Caco-2 (cell line): ENCODE measurements at regions not wholly inside any gene's neighbourhood (a gene's known extent, or its start where the extent isn't known, plus 50 kb on each side); places are given as distances from the start of the nearest gene placed in this dataset.

Source experiments
- BruUV-seq: library from RNA; stranded (reverse); fragments of 400-500 nt; replicated peaks from 2 replicates; lab custom pipeline; 2021; lab: Mats Ljungman, UMichigan
- CTCF ChIA-PET: fragments of 300-600 bp; sonication (Branson Sonifier 250); formaldehyde crosslinking; loops from one replicate; lab custom pipeline; 2022; ENCODE audit warnings: antibody characterized with exemption; lab: Charles Lee
- POLR2A ChIA-PET: fragments of 300-600 bp; sonication (Branson Sonifier 250); formaldehyde crosslinking; loops from one replicate; lab custom pipeline; 2022; ENCODE audit warnings: antibody characterized with exemption; lab: Charles Lee
- DNase-seq, 2 experiments: peaks; one replicate each; pipeline versions ENCODE4 v3.0.0 to v3.0.0-alpha.2; 2020 to 2022
- H3K27me3 ChIP-seq: replicated peaks from 2 replicates; pipeline ENCODE4 v1.6.0; 2011; ENCODE audit warnings: low read length; ENCODE audit not compliant: control insufficient read depth, insufficient read depth
- H3K36me3 ChIP-seq: 2 replicates; pipeline ENCODE4 v1.5.1; 2011; ENCODE audit warnings: low read length; ENCODE audit not compliant: control insufficient read depth, insufficient read depth
- H3K4me1 ChIP-seq: fragments of 250-450 bp; sonication (Bioruptor Pico); 2 replicates; pipeline ENCODE4 v1.5.1; 2020; ENCODE audit warnings: mild to moderate bottlenecking
- H3K4me3 ChIP-seq: 2 replicates; pipeline ENCODE4 v1.5.1; 2011; ENCODE audit warnings: low read depth, mild to moderate bottlenecking, control low read depth, low read length
- H3K9me3 ChIP-seq: fragments of 250-450 bp; sonication (Bioruptor Pico); 2 replicates; pipeline ENCODE4 v1.5.1; 2020; ENCODE audit warnings: mild to moderate bottlenecking, moderate library complexity
- H3K27ac Mint-ChIP-seq: one replicate; pipeline ENCODE4 v1.8.0; 2022; ENCODE audit warnings: mixed read lengths; ENCODE audit not compliant: unreplicated experiment
- H3K27me3 Mint-ChIP-seq: one replicate; pipeline ENCODE4 v1.8.0; 2022; ENCODE audit warnings: mixed read lengths; ENCODE audit not compliant: insufficient read depth, unreplicated experiment
- H3K36me3 Mint-ChIP-seq: one replicate; pipeline ENCODE4 v1.8.0; 2022; ENCODE audit warnings: mild to moderate bottlenecking, mixed read lengths; ENCODE audit not compliant: insufficient read depth, unreplicated experiment
- H3K4me1 Mint-ChIP-seq: one replicate; pipeline ENCODE4 v1.8.0; 2022; ENCODE audit warnings: low read depth, mixed read lengths; ENCODE audit not compliant: unreplicated experiment
- H3K4me3 Mint-ChIP-seq: one replicate; pipeline ENCODE4 v1.8.0; 2022; ENCODE audit warnings: mild to moderate bottlenecking, moderate library complexity, mixed read lengths; ENCODE audit not compliant: unreplicated experiment
- H3K9me3 Mint-ChIP-seq: one replicate; pipeline ENCODE4 v1.8.0; 2022; ENCODE audit warnings: mixed read lengths; ENCODE audit not compliant: unreplicated experiment
- intact Hi-C: fragments of 100-400 bp; cut with micrococcal nuclease; formaldehyde crosslinking; loops from one replicate; pipeline ENCODE4 v1.10.0; 2022; ENCODE audit not compliant: unreplicated experiment
- TF ChIP-seq, protein P1 (sequence below), 2 experiments: fragments of 200-600 bp in 1 of 2; IDR thresholded peaks; 1 replicate in 1 of 2; 2 replicates in 1 of 2; pipeline versions ENCODE4 v1.5.1 to v1.8.0; 2011 to 2022; ENCODE audit warnings: antibody characterized with exemption in 1 of 2, control low read depth in 1 of 2, inconsistent platforms in 1 of 2, low read depth in 1 of 2, low read length in 1 of 2, mild to moderate bottlenecking in 1 of 2, moderate library complexity in 1 of 2; ENCODE audit not compliant: insufficient read depth in 1 of 2, severe bottlenecking in 1 of 2, unreplicated experiment in 1 of 2

GRCh38 chr2:207338220-207338607, 172.5 kb upstream of the KLF7 start:
- Mint-ChIP-seq H3K27me3 (peaks cover 2% of the 10 kb centered on the region), H3K4me3 (no peak overlapping the region), H3K27ac (no peak overlapping the region), H3K4me1 (no peaks in the 10 kb centered on the region), H3K36me3 (no peaks in the 10 kb centered on the region), H3K9me3 (no peaks in the 10 kb centered on the region)
- Histone ChIP-seq H3K27me3 (no peaks in the 10 kb centered on the region; the same call in 1 of the 2 replicates), H3K4me3 (no peak overlapping the region), H3K9me3 (no peaks in the 10 kb centered on the region), H3K36me3 (no peaks in the 10 kb centered on the region), H3K4me1 (no peaks in the 10 kb centered on the region)
- POLR2A ChIA-PET, result no interaction called here
- intact Hi-C loops, result no loop called here
- no peak for DNase-seq
- CTCF ChIA-PET, result no interaction called here
- TF ChIP-seq, protein P1, sequence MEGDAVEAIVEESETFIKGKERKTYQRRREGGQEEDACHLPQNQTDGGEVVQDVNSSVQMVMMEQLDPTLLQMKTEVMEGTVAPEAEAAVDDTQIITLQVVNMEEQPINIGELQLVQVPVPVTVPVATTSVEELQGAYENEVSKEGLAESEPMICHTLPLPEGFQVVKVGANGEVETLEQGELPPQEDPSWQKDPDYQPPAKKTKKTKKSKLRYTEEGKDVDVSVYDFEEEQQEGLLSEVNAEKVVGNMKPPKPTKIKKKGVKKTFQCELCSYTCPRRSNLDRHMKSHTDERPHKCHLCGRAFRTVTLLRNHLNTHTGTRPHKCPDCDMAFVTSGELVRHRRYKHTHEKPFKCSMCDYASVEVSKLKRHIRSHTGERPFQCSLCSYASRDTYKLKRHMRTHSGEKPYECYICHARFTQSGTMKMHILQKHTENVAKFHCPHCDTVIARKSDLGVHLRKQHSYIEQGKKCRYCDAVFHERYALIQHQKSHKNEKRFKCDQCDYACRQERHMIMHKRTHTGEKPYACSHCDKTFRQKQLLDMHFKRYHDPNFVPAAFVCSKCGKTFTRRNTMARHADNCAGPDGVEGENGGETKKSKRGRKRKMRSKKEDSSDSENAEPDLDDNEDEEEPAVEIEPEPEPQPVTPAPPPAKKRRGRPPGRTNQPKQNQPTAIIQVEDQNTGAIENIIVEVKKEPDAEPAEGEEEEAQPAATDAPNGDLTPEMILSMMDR (IDR thresholded peaks at IDR 0.05; ENCODE audit: insufficient read depth in 1 of 2, low read depth in 1 of 2, low read length in 1 of 2, severe bottlenecking in 1 of 2, unreplicated experiment in 1 of 2), result no peak
- no TSS peak for BruUV-seq

GRCh38 chr2:207338610-207339009, 172.9 kb upstream of the KLF7 start:
- Mint-ChIP-seq H3K4me1 (no peaks in the 10 kb centered on the region), H3K9me3 (no peaks in the 10 kb centered on the region), H3K4me3 (no peak overlapping the region), H3K27ac (no peak overlapping the region), H3K27me3 (peaks cover 1% of the 10 kb centered on the region), H3K36me3 (no peaks in the 10 kb centered on the region)
- Histone ChIP-seq H3K36me3 (no peaks in the 10 kb centered on the region), H3K4me1 (no peaks in the 10 kb centered on the region), H3K27me3 (no peaks in the 10 kb centered on the region; the same call in 1 of the 2 replicates), H3K9me3 (no peaks in the 10 kb centered on the region), H3K4me3 (no peak overlapping the region)
- BruUV-seq, result no TSS peak
- intact Hi-C loops, result no loop called here
- TF ChIP-seq, protein P1 (IDR thresholded peaks at IDR 0.05; ENCODE audit: insufficient read depth in 1 of 2, low read depth in 1 of 2, low read length in 1 of 2, severe bottlenecking in 1 of 2, unreplicated experiment in 1 of 2), result no peak
- CTCF ChIA-PET, result no interaction called here
- POLR2A ChIA-PET, result no interaction called here
- DNase-seq, result no peak

GRCh38 chr2:207341112-207341750, 175.5 kb upstream of the KLF7 start:
- no peaks in the 10 kb centered on the region for H3K4me1 ChIP-seq
- Mint-ChIP-seq H3K4me1 (no peaks in the 10 kb centered on the region), H3K27me3 (no peaks in the 10 kb centered on the region), H3K9me3 (no peaks in the 10 kb centered on the region), H3K4me3 (no peak overlapping the region), H3K27ac (no peak overlapping the region), H3K36me3 (no peaks in the 10 kb centered on the region)
- H3K4me3 ChIP-seq, result no peak overlapping the region
- ChIA-PET CTCF (interaction anchor here (0.9 kb wide), 1 partner anchor 135 kb away, joined by 4 read pairs; no protein-coding TSS in a partner anchor), POLR2A (no interaction called here)
- H3K27me3 ChIP-seq, result no peaks in the 10 kb centered on the region; the same call in 1 of the 2 replicates
- no peak for DNase-seq
- BruUV-seq, result no TSS peak
- TF ChIP-seq, protein P1 (IDR thresholded peaks at IDR 0.05; ENCODE audit: insufficient read depth in 1 of 2, low read depth in 1 of 2, low read length in 1 of 2, severe bottlenecking in 1 of 2, unreplicated experiment in 1 of 2), result no peak
- no peaks in the 10 kb centered on the region for H3K9me3 ChIP-seq
- H3K36me3 ChIP-seq, result no peaks in the 10 kb centered on the region
- intact Hi-C loops, result loop anchor here (1.0 to 5.0 kb wide), 2 partner anchors 84 to 541 kb away; no protein-coding TSS in a partner anchor
